IMR-90 (cell line): ENCODE measurements at regions not wholly inside any gene's neighbourhood (a gene's known extent, or its start where the extent isn't known, plus 50 kb on each side); places are given as distances from the start of the nearest gene placed in this dataset.

Experiments used
- ATAC-seq: fragments of 200-7000 bp; cut with Tn5 transposase; 2 replicates; pipeline ENCODE4 v1.9.1; 2020; ENCODE audit warnings: low read depth, mild to moderate bottlenecking, moderate library complexity
- BruUV-seq: library from RNA; stranded (reverse); fragments of 400-500 nt; replicated peaks from 2 replicates; lab custom pipeline; 2021; lab: Mats Ljungman, UMichigan
- CTCF ChIA-PET: fragments of 300-600 bp; formaldehyde crosslinking; extraction: SDS; loops from one replicate; lab custom pipeline; 2021; ENCODE audit warnings: antibody characterized with exemption; lab: Yijun Ruan, JAX
- POLR2A ChIA-PET: fragments of 300-600 bp; sonication (Branson Sonifier 250); formaldehyde crosslinking; loops from one replicate; lab custom pipeline; 2022; ENCODE audit warnings: antibody characterized with exemption; ENCODE audit not compliant: unreplicated experiment; lab: Charles Lee
- DNase-seq: peaks from one replicate; pipeline ENCODE4 v3.0.0; 2013
- H2AFZ ChIP-seq: replicated peaks from 2 replicates; pipeline ENCODE3; 2013; ENCODE audit warnings: low read length, mild to moderate bottlenecking; ENCODE audit not compliant: poor library complexity
- H2AK5ac ChIP-seq: 2 replicates; pipeline ENCODE4 v1.6.1; 2013; ENCODE audit warnings: low read depth, low read length, inconsistent platforms
- H2AK9ac ChIP-seq: replicated peaks from 2 replicates; pipeline ENCODE3; 2013; ENCODE audit warnings: mild to moderate bottlenecking, low read depth, low read length, moderate library complexity; ENCODE audit not compliant: poor library complexity
- H2BK120ac ChIP-seq: 2 replicates; pipeline ENCODE4 v1.6.1; 2013; ENCODE audit warnings: low read depth, low read length, inconsistent platforms
- H2BK15ac ChIP-seq: 3 replicates; pipeline ENCODE4 v1.6.1; 2013; ENCODE audit warnings: low read depth, low read length, inconsistent platforms
- H2BK20ac ChIP-seq: 2 replicates; pipeline ENCODE4 v1.6.1; 2013; ENCODE audit warnings: low read depth, mild to moderate bottlenecking, inconsistent platforms, low read length, moderate library complexity
- H2BK5ac ChIP-seq: 2 replicates; pipeline ENCODE4 v1.6.1; 2013; ENCODE audit warnings: mild to moderate bottlenecking, low read depth, low read length, inconsistent platforms; ENCODE audit not compliant: poor library complexity, severe bottlenecking
- H3K14ac ChIP-seq: replicated peaks from 2 replicates; pipeline ENCODE4 v1.6.1; 2013; ENCODE audit warnings: low read depth, low read length, inconsistent platforms
- H3K18ac ChIP-seq: 2 replicates; pipeline ENCODE4 v1.6.1; 2013; ENCODE audit warnings: low read depth, low read length, control low read depth
- H3K23ac ChIP-seq: 2 replicates; pipeline ENCODE4 v1.6.1; 2013; ENCODE audit warnings: low read depth, low read length, inconsistent platforms
- H3K27ac ChIP-seq: 2 replicates; pipeline ENCODE4 v1.5.1; 2013; ENCODE audit warnings: mild to moderate bottlenecking, control low read depth, low read length; ENCODE audit not compliant: insufficient read depth
- H3K27me3 ChIP-seq: 2 replicates; pipeline ENCODE4 v1.6.1; 2013; ENCODE audit warnings: low read length; ENCODE audit not compliant: control insufficient read depth, insufficient read depth
- H3K36me3 ChIP-seq: 2 replicates; pipeline ENCODE4 v1.6.1; 2013; ENCODE audit warnings: low read length, mixed read lengths; ENCODE audit not compliant: control insufficient read depth, insufficient read depth
- H3K4ac ChIP-seq: 2 replicates; pipeline ENCODE4 v1.6.1; 2013; ENCODE audit warnings: low read depth, low read length, inconsistent platforms
- H3K4me1 ChIP-seq: 2 replicates; pipeline ENCODE4 v1.6.1; 2013; ENCODE audit warnings: low read length, mixed read lengths; ENCODE audit not compliant: control insufficient read depth, insufficient read depth
- H3K4me2 ChIP-seq: 2 replicates; pipeline ENCODE4 v1.6.1; 2013; ENCODE audit warnings: low read depth, mild to moderate bottlenecking, control low read depth, low read length, moderate library complexity
- H3K4me3 ChIP-seq: 2 replicates; pipeline ENCODE4 v1.5.1; 2013; ENCODE audit warnings: low read depth, mild to moderate bottlenecking, control low read depth, low read length, moderate library complexity; ENCODE audit not compliant: insufficient read depth
- H3K56ac ChIP-seq: 2 replicates; pipeline ENCODE4 v1.6.1; 2013; ENCODE audit warnings: low read length, inconsistent platforms; ENCODE audit not compliant: insufficient read depth; ENCODE audit errors: extremely low read depth
- H3K79me1 ChIP-seq, 2 experiments: 2 replicates each; pipeline ENCODE4 v1.6.1; 2013; ENCODE audit warnings: low read length in 2 of 2, inconsistent platforms in 1 of 2, low read depth in 1 of 2
- H3K9ac ChIP-seq: 2 replicates; pipeline ENCODE4 v1.6.1; 2013; ENCODE audit warnings: low read depth, low read length, control low read depth
- H3K9me1 ChIP-seq: 2 replicates; pipeline ENCODE4 v1.6.1; 2013; ENCODE audit warnings: low read length, inconsistent platforms; ENCODE audit not compliant: insufficient read depth
- H3K9me3 ChIP-seq: 2 replicates; pipeline ENCODE4 v1.6.1; 2013; ENCODE audit warnings: low read length; ENCODE audit not compliant: control insufficient read depth, insufficient read depth
- H4K20me1 ChIP-seq: 2 replicates; pipeline ENCODE4 v1.6.1; 2013; ENCODE audit warnings: low read length, inconsistent platforms; ENCODE audit not compliant: insufficient read depth
- H4K5ac ChIP-seq: 2 replicates; pipeline ENCODE4 v1.6.1; 2013; ENCODE audit warnings: mild to moderate bottlenecking, low read depth, low read length, control low read depth
- H4K8ac ChIP-seq, 2 experiments: 2 replicates each; pipeline ENCODE4 v1.6.1; 2013; ENCODE audit warnings: low read depth in 2 of 2, low read length in 2 of 2, control low read depth in 1 of 2, inconsistent platforms in 1 of 2
- H4K91ac ChIP-seq: 2 replicates; pipeline ENCODE4 v1.6.1; 2013; ENCODE audit warnings: low read depth, low read length, inconsistent platforms; ENCODE audit not compliant: insufficient read depth
- BHLHE40 ChIP-seq: fragments of 150-350 bp; IDR thresholded peaks from 2 replicates; pipeline ENCODE4 v1.6.1; 2016; ENCODE audit warnings: mild to moderate bottlenecking, low read depth, low read length
- CEBPB ChIP-seq: IDR thresholded peaks from 2 replicates; pipeline ENCODE4 v1.6.1; 2012; ENCODE audit warnings: low read depth, low read length, improper control_type of control experiment
- CHD1 ChIP-seq: IDR thresholded peaks from 2 replicates; pipeline ENCODE4 v1.6.1; 2012; ENCODE audit warnings: low read depth, low read length, improper control_type of control experiment
- FOS ChIP-seq: fragments of 150-350 bp; IDR thresholded peaks from 2 replicates; pipeline ENCODE4 v1.6.1; 2016; ENCODE audit warnings: low read depth, low read length
- MAFK ChIP-seq: IDR thresholded peaks from 2 replicates; pipeline ENCODE4 v1.6.1; 2012; ENCODE audit warnings: low read depth, low read length, improper control_type of control experiment
- MAZ ChIP-seq: IDR thresholded peaks from 2 replicates; pipeline ENCODE4 v1.6.1; 2012; ENCODE audit warnings: low read depth, mild to moderate bottlenecking, low read length, improper control_type of control experiment, moderate library complexity, borderline replicate concordance
- MXI1 ChIP-seq: IDR thresholded peaks from 2 replicates; pipeline ENCODE4 v1.6.1; 2012; ENCODE audit warnings: low read depth, mild to moderate bottlenecking, low read length, moderate library complexity, borderline replicate concordance
- NFE2L2 ChIP-seq: fragments of 150-350 bp; IDR thresholded peaks from 2 replicates; pipeline ENCODE4 v1.6.1; 2016; ENCODE audit warnings: low read depth, mild to moderate bottlenecking, low read length
- POLR2A ChIP-seq: IDR thresholded peaks from 2 replicates; pipeline ENCODE4 v1.6.1; 2012; ENCODE audit warnings: mild to moderate bottlenecking, low read depth, low read length
- RAD21 ChIP-seq: IDR thresholded peaks from 2 replicates; pipeline ENCODE4 v1.6.1; 2012; ENCODE audit warnings: low read length, improper control_type of control experiment
- RCOR1 ChIP-seq: IDR thresholded peaks from 2 replicates; pipeline ENCODE4 v1.6.1; 2012; ENCODE audit warnings: mild to moderate bottlenecking, low read length, improper control_type of control experiment; ENCODE audit not compliant: insufficient replicate concordance
- RFX5 ChIP-seq: IDR thresholded peaks from 2 replicates; pipeline ENCODE4 v1.8.0; 2012; ENCODE audit warnings: low read depth, mild to moderate bottlenecking, low read length, moderate library complexity
- SMC3 ChIP-seq: fragments of 150-350 bp; IDR thresholded peaks from 2 replicates; pipeline ENCODE4 v1.6.1; 2016; ENCODE audit warnings: low read depth, mild to moderate bottlenecking, antibody characterized with exemption, low read length, moderate library complexity
- WGBS, 2 experiments: methylation state at CpG; one replicate each; pipeline versions ENCODE4 v1.1.5 to v1.1.7; 2013; ENCODE audit warnings: missing lambda C conversion rate in 2 of 2; ENCODE audit not compliant: insufficient read length in 1 of 2; ENCODE audit errors: extremely low coverage in 2 of 2; 5-methylcytosine and 5-hydroxymethylcytosine counted together
- dilution Hi-C: fragments of 300-500 bp; cut with HindIII; formaldehyde crosslinking; loops from one replicate; pipeline ENCODE4 v1.14.3; 2018; ENCODE audit warnings: low sequenced_read_pairs; ENCODE audit not compliant: unreplicated experiment
- in situ Hi-C: fragments of 300-500 bp; cut with MboI; formaldehyde crosslinking; loops from 3 replicates; pipeline ENCODE4 v1.14.3; 2019; ENCODE audit warnings: low sequenced_read_pairs, inconsistent platforms, mixed read lengths
- intact Hi-C: fragments of 100-400 bp; cut with micrococcal nuclease; formaldehyde crosslinking; loops from 2 replicates; pipeline ENCODE4 v1.10.0; 2022
- TF ChIP-seq, protein P1 (sequence below): fragments of 150-350 bp; IDR thresholded peaks from 2 replicates; pipeline ENCODE4 v1.6.1; 2017; ENCODE audit warnings: mild to moderate bottlenecking, antibody characterized with exemption, low read length, low read depth
- TF ChIP-seq, protein P2 (sequence below): conservative IDR thresholded peaks from 2 replicates; pipeline ENCODE4 v1.5.1; 2012; ENCODE audit warnings: mild to moderate bottlenecking, low read depth, low read length, improper control_type of control experiment
- TF ChIP-seq, protein P3 (sequence below): fragments of 150-350 bp; IDR thresholded peaks from 2 replicates; pipeline ENCODE4 v1.6.1; 2016; ENCODE audit warnings: low read depth, mild to moderate bottlenecking, low read length, moderate library complexity, borderline replicate concordance

DNA sequence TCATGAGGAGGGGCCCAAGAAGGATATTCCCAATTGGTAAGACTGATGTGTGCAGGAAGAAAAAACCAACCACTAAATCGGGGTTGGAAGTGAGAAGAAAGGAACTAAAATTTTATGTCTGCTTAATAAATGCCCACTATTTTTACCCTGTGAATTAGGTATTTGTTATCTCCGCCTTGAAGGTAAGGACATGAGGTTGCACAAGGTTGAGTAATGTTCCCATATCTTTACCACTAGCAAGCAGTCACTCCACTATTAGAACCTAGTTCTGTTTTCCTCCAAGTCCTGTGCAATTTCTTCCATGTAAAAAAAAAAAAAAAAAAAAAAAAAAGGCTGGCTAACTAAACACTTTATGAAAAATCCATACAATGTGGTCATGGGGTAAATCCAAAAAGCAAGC lies 318.5 kb upstream of the SLCO3A1 start:
- H3K4me2 ChIP-seq: no peak overlapping the region
- no peak overlapping the region for H3K18ac ChIP-seq
- H3K79me1 ChIP-seq: no peaks in the 10 kb centered on the region
- no peaks in the 10 kb centered on the region for H3K27me3 ChIP-seq
- no CpG with 5 or more reads among the region's 2 CpGs for WGBS, 2 experiments
- no peaks in the 10 kb centered on the region for H3K36me3 ChIP-seq
- H3K9ac ChIP-seq: no peak overlapping the region
- H2BK20ac ChIP-seq: no peak overlapping the region
- no peak overlapping the region for H3K4ac ChIP-seq
- no peak overlapping the region for H4K5ac ChIP-seq
- H3K9me1 ChIP-seq: 0 out of 2 replicates have a peak, but pooled peaks cover 3% of the 10 kb centered on the region
- H4K8ac ChIP-seq: no peak overlapping the region
- H4K20me1 ChIP-seq: no peaks in the 10 kb centered on the region
- no peak for ATAC-seq
- BruUV-seq: no TSS peak
- no peaks in the 10 kb centered on the region for H3K9me3 ChIP-seq
- intact Hi-C loops: no loop called here
- H2BK15ac ChIP-seq: no peak overlapping the region
- H3K14ac ChIP-seq: no peak overlapping the region
- in situ Hi-C loops: no loop called here
- no peak overlapping the region for H3K23ac ChIP-seq
- no peak for DNase-seq
- ChIA-PET POLR2A (no interaction called here), CTCF (interaction anchor here (1.2 kb wide), 1 partner anchor 19 kb away, joined by 3 read pairs; no protein-coding TSS in a partner anchor)
- H2BK5ac ChIP-seq: no peak overlapping the region
- H4K91ac ChIP-seq: no peak overlapping the region
- H2BK120ac ChIP-seq: no peak overlapping the region
- no peak overlapping the region for H3K4me3 ChIP-seq
- H2AFZ ChIP-seq: no peak overlapping the region
- H2AK9ac ChIP-seq: no peak overlapping the region
- H3K4me1 ChIP-seq: peaks cover 6% of the 10 kb centered on the region; the same call in 1 of the 2 replicates
- dilution Hi-C loops: no loop called here
- TF ChIP-seq, protein P1, sequence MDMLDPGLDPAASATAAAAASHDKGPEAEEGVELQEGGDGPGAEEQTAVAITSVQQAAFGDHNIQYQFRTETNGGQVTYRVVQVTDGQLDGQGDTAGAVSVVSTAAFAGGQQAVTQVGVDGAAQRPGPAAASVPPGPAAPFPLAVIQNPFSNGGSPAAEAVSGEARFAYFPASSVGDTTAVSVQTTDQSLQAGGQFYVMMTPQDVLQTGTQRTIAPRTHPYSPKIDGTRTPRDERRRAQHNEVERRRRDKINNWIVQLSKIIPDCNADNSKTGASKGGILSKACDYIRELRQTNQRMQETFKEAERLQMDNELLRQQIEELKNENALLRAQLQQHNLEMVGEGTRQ: no peak
- TF ChIP-seq NFE2L2: no peak
- TF ChIP-seq, protein P2, sequence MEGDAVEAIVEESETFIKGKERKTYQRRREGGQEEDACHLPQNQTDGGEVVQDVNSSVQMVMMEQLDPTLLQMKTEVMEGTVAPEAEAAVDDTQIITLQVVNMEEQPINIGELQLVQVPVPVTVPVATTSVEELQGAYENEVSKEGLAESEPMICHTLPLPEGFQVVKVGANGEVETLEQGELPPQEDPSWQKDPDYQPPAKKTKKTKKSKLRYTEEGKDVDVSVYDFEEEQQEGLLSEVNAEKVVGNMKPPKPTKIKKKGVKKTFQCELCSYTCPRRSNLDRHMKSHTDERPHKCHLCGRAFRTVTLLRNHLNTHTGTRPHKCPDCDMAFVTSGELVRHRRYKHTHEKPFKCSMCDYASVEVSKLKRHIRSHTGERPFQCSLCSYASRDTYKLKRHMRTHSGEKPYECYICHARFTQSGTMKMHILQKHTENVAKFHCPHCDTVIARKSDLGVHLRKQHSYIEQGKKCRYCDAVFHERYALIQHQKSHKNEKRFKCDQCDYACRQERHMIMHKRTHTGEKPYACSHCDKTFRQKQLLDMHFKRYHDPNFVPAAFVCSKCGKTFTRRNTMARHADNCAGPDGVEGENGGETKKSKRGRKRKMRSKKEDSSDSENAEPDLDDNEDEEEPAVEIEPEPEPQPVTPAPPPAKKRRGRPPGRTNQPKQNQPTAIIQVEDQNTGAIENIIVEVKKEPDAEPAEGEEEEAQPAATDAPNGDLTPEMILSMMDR: no peak
- no peak for TF ChIP-seq POLR2A
- no peak for TF ChIP-seq CEBPB
- TF ChIP-seq MAZ: no peak
- no peak for TF ChIP-seq RAD21
- no peak for TF ChIP-seq RCOR1
- TF ChIP-seq MXI1: no peak
- TF ChIP-seq SMC3: no peak
- TF ChIP-seq CHD1: no peak
- TF ChIP-seq, protein P3, sequence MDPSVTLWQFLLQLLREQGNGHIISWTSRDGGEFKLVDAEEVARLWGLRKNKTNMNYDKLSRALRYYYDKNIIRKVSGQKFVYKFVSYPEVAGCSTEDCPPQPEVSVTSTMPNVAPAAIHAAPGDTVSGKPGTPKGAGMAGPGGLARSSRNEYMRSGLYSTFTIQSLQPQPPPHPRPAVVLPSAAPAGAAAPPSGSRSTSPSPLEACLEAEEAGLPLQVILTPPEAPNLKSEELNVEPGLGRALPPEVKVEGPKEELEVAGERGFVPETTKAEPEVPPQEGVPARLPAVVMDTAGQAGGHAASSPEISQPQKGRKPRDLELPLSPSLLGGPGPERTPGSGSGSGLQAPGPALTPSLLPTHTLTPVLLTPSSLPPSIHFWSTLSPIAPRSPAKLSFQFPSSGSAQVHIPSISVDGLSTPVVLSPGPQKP: no peak
- TF ChIP-seq FOS: no peak
- TF ChIP-seq MAFK: no peak
- no peak for TF ChIP-seq RFX5
- no peak for TF ChIP-seq BHLHE40
- H3K56ac ChIP-seq: no peak overlapping the region
- no peak overlapping the region for H3K27ac ChIP-seq
- H2AK5ac ChIP-seq: no peak overlapping the region
